ENCODE measurements at regions not wholly inside any gene's neighbourhood (a gene's known extent, or its start where the extent isn't known, plus 50 kb on each side); places are given as distances from the start of the nearest gene placed in this dataset.

GRCh38 chr3:14329116-14329830 lies 73.1 kb upstream of the SLC6A6 start:
- Mint-ChIP-seq H3K36me3 (ENCODE audit: low read depth) (no peaks in the 10 kb centered on the region), H3K27ac (no peak overlapping the region)
- no peak for ATAC-seq

GRCh38 chr3:14329842-14330241 lies 72.6 kb upstream of the SLC6A6 start:
- H3K4me3 Mint-ChIP-seq: no peak overlapping the region
- H3K27me3 Mint-ChIP-seq: peaks cover 2% of the 10 kb centered on the region
- H3K9me3 Mint-ChIP-seq: no peaks in the 10 kb centered on the region
- no peaks in the 10 kb centered on the region for H3K36me3 Mint-ChIP-seq (ENCODE audit: low read depth)
- ATAC-seq (no peak), DNase-seq (no peak)
- H3K27ac Mint-ChIP-seq: no peak overlapping the region
- no peaks in the 10 kb centered on the region for H3K4me1 Mint-ChIP-seq

More at GRCh38 chr3:14329116-14329830, 73.1 kb upstream of the SLC6A6 start:
- DNase-seq: no peak
- Mint-ChIP-seq H3K4me1 (no peaks in the 10 kb centered on the region), H3K27me3 (peaks cover 2% of the 10 kb centered on the region), H3K9me3 (no peaks in the 10 kb centered on the region), H3K4me3 (no peak overlapping the region)

- Mint-ChIP-seq H3K4me1 (no peaks in the 10 kb centered on the region), H3K27ac (no peak overlapping the region), H3K27me3 (no peaks in the 10 kb centered on the region), H3K9me3 (no peaks in the 10 kb centered on the region), H3K36me3 (ENCODE audit: low read depth) (no peaks in the 10 kb centered on the region), H3K4me3 (no peak overlapping the region)
- no peak for DNase-seq
- ATAC-seq: no peak
Observed at GRCh38 chr3:14330508-14330907, 71.9 kb upstream of the SLC6A6 start.

GRCh38 chr3:14331251-14331650 lies 71.2 kb upstream of the SLC6A6 start:
- Mint-ChIP-seq H3K36me3 (ENCODE audit: low read depth) (no peaks in the 10 kb centered on the region), H3K4me1 (no peaks in the 10 kb centered on the region), H3K9me3 (no peaks in the 10 kb centered on the region), H3K4me3 (no peak overlapping the region), H3K27ac (no peak overlapping the region), H3K27me3 (no peaks in the 10 kb centered on the region)
- ATAC-seq: no peak
- DNase-seq: no peak

- Mint-ChIP-seq H3K27ac (no peak overlapping the region), H3K4me1 (no peaks in the 10 kb centered on the region), H3K9me3 (no peaks in the 10 kb centered on the region), H3K36me3 (ENCODE audit: low read depth) (no peaks in the 10 kb centered on the region), H3K27me3 (peaks cover 3% of the 10 kb centered on the region), H3K4me3 (no peak overlapping the region)
- no peak for ATAC-seq
- DNase-seq: no peak
Observed at GRCh38 chr3:14332392-14332791, 70.0 kb upstream of the SLC6A6 start.

- peaks cover 3% of the 10 kb centered on the region for H3K27me3 Mint-ChIP-seq
- no peaks in the 10 kb centered on the region for H3K36me3 Mint-ChIP-seq (ENCODE audit: low read depth)
- H3K4me3 Mint-ChIP-seq: no peak overlapping the region
- DNase-seq (no peak), ATAC-seq (no peak)
- no peaks in the 10 kb centered on the region for H3K4me1 Mint-ChIP-seq
- no peaks in the 10 kb centered on the region for H3K9me3 Mint-ChIP-seq
- no peak overlapping the region for H3K27ac Mint-ChIP-seq
Observed at GRCh38 chr3:14333215-14333614, 69.2 kb upstream of the SLC6A6 start.

GRCh38 chr3:14333621-14334020 lies 68.8 kb upstream of the SLC6A6 start:
- Mint-ChIP-seq H3K4me3 (no peak overlapping the region), H3K36me3 (ENCODE audit: low read depth) (no peaks in the 10 kb centered on the region), H3K27ac (no peak overlapping the region), H3K9me3 (no peaks in the 10 kb centered on the region), H3K4me1 (no peaks in the 10 kb centered on the region), H3K27me3 (peaks cover 3% of the 10 kb centered on the region)
- ATAC-seq (no peak), DNase-seq (no peak)

GRCh38 chr3:14334136-14334535 lies 68.3 kb upstream of the SLC6A6 start:
- Mint-ChIP-seq H3K27ac (no peak overlapping the region), H3K9me3 (no peaks in the 10 kb centered on the region), H3K4me1 (no peaks in the 10 kb centered on the region), H3K36me3 (ENCODE audit: low read depth) (no peaks in the 10 kb centered on the region), H3K27me3 (peaks cover 3% of the 10 kb centered on the region), H3K4me3 (no peak overlapping the region)
- no peak for DNase-seq
- ATAC-seq: no peak

GRCh38 chr3:14334936-14335335 lies 67.5 kb upstream of the SLC6A6 start:
- Mint-ChIP-seq H3K4me1 (no peaks in the 10 kb centered on the region), H3K9me3 (no peaks in the 10 kb centered on the region), H3K27ac (no peak overlapping the region), H3K36me3 (ENCODE audit: low read depth) (no peaks in the 10 kb centered on the region), H3K27me3 (peaks cover 3% of the 10 kb centered on the region), H3K4me3 (no peak overlapping the region)
- ATAC-seq (no peak), DNase-seq (no peak)

GRCh38 chr3:14335774-14336748 lies 66.3 kb upstream of the SLC6A6 start:
- Mint-ChIP-seq H3K36me3 (ENCODE audit: low read depth) (no peaks in the 10 kb centered on the region), H3K4me1 (no peaks in the 10 kb centered on the region), H3K27me3 (peaks cover 3% of the 10 kb centered on the region), H3K4me3 (no peak overlapping the region), H3K27ac (no peak overlapping the region), H3K9me3 (no peaks in the 10 kb centered on the region)
- DNase-seq (no peak), ATAC-seq (no peak)

GRCh38 chr3:14336749-14337598 lies 65.4 kb upstream of the SLC6A6 start:
- no peaks in the 10 kb centered on the region for H3K36me3 Mint-ChIP-seq (ENCODE audit: low read depth)
- ATAC-seq: no peak
- H3K9me3 Mint-ChIP-seq: no peaks in the 10 kb centered on the region
- H3K27me3 Mint-ChIP-seq: peaks cover 3% of the 10 kb centered on the region
- H3K4me3 Mint-ChIP-seq: no peak overlapping the region
- H3K27ac Mint-ChIP-seq: no peak overlapping the region
- no peaks in the 10 kb centered on the region for H3K4me1 Mint-ChIP-seq
- no peak for DNase-seq

GRCh38 chr3:14337828-14338227 lies 64.6 kb upstream of the SLC6A6 start:
- no peak overlapping the region for H3K4me3 Mint-ChIP-seq
- no peak overlapping the region for H3K27ac Mint-ChIP-seq
- H3K9me3 Mint-ChIP-seq: no peaks in the 10 kb centered on the region
- H3K27me3 Mint-ChIP-seq: peaks cover 3% of the 10 kb centered on the region
- ATAC-seq: no peak
- no peaks in the 10 kb centered on the region for H3K36me3 Mint-ChIP-seq (ENCODE audit: low read depth)
- H3K4me1 Mint-ChIP-seq: no peaks in the 10 kb centered on the region
- DNase-seq: no peak

GRCh38 chr3:14338242-14338641 lies 64.2 kb upstream of the SLC6A6 start:
- DNase-seq: no peak
- Mint-ChIP-seq H3K4me1 (no peaks in the 10 kb centered on the region), H3K9me3 (no peaks in the 10 kb centered on the region)

GRCh38 chr3:14338898-14339458 lies 63.4 kb upstream of the SLC6A6 start:
- Mint-ChIP-seq H3K4me1 (no peaks in the 10 kb centered on the region), H3K36me3 (ENCODE audit: low read depth) (no peaks in the 10 kb centered on the region), H3K27ac (no peak overlapping the region), H3K27me3 (peaks cover 3% of the 10 kb centered on the region), H3K4me3 (no peak overlapping the region), H3K9me3 (no peaks in the 10 kb centered on the region)
- ATAC-seq: no peak
- no peak for DNase-seq

More at GRCh38 chr3:14338242-14338641, 64.2 kb upstream of the SLC6A6 start:
- ATAC-seq: no peak
- Mint-ChIP-seq H3K36me3 (ENCODE audit: low read depth) (no peaks in the 10 kb centered on the region), H3K4me3 (no peak overlapping the region), H3K27me3 (peaks cover 3% of the 10 kb centered on the region), H3K27ac (no peak overlapping the region)
